GM12891 (cell line): ENCODE measurements at regions not wholly inside any gene's neighbourhood (a gene's known extent, or its start where the extent isn't known, plus 50 kb on each side); places are given as distances from the start of the nearest gene placed in this dataset.

ENCODE experiments used
- PAX5 ChIP-seq: IDR thresholded peaks from 2 replicates; pipeline ENCODE4 v1.6.1; 2011; ENCODE audit warnings: low read length, moderate library complexity, mild to moderate bottlenecking; ENCODE audit not compliant: insufficient read depth, severe bottlenecking
- POLR2A ChIP-seq: IDR thresholded peaks from 2 replicates; pipeline ENCODE4 v1.6.1; 2011; ENCODE audit warnings: low read depth, low read length, control low read depth
- POLR2AphosphoS5 ChIP-seq: IDR thresholded peaks from 2 replicates; pipeline ENCODE4 v1.6.1; 2011; ENCODE audit warnings: low read depth, low read length, control low read depth
- POU2F2 ChIP-seq: IDR thresholded peaks from 2 replicates; pipeline ENCODE4 v1.6.1; 2011; ENCODE audit warnings: low read depth, mild to moderate bottlenecking, control low read depth, low read length, moderate library complexity
- SPI1 ChIP-seq: IDR thresholded peaks from 2 replicates; pipeline ENCODE4 v1.6.1; 2011; ENCODE audit warnings: low read depth, low read length, control low read depth
- TAF1 ChIP-seq: IDR thresholded peaks from 2 replicates; pipeline ENCODE4 v1.6.1; 2011; ENCODE audit warnings: low read depth, low read length, control low read depth

DNA sequence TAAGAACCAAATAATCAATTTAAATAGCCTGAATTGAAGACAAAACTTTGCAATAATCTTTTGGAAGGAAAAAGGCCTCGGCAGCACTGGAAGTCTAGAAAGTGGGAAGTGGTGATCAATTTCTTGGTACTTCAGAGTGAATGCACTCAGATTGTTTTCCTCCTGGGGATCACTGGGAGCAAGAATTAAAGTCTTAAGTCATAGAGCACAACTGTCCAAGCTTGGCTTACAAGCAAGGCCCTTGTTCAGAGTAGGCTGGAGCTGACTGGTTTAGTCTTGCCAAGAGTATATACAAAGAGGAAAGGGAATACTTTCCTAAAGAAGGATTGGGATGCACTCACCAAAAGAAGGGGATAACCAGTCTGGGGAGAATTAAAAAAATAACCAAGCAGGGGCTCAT, 637.1 kb downstream of the CCSER2 start:
- TF ChIP-seq POLR2AphosphoS5 (no peak), TAF1 (no peak), POLR2A (no peak), SPI1 (no peak), PAX5 (no peak), POU2F2 (no peak)
